Fibroblast of lung (primary cell): ENCODE measurements at regions not wholly inside any gene's neighbourhood (a gene's known extent, or its start where the extent isn't known, plus 50 kb on each side); places are given as distances from the start of the nearest gene placed in this dataset.

Experiments used
- EZH2 ChIP-seq: IDR thresholded peaks from 2 replicates; pipeline ENCODE4 v1.5.1; 2012; ENCODE audit warnings: low read length, control low read depth, mild to moderate bottlenecking; ENCODE audit errors: missing control alignments
- TF ChIP-seq, protein P1 (sequence below), 2 donors: IDR thresholded peaks in 1 of 2; conservative IDR thresholded peaks in 1 of 2; 1 replicate in 1 of 2; 2 replicates in 1 of 2; pipeline ENCODE4 v1.5.1; 2011 to 2012; ENCODE audit warnings: low read length in 2 of 2, control low read depth in 1 of 2, inconsistent platforms in 1 of 2, low read depth in 1 of 2, mild to moderate bottlenecking in 1 of 2

- TF ChIP-seq, protein P1, sequence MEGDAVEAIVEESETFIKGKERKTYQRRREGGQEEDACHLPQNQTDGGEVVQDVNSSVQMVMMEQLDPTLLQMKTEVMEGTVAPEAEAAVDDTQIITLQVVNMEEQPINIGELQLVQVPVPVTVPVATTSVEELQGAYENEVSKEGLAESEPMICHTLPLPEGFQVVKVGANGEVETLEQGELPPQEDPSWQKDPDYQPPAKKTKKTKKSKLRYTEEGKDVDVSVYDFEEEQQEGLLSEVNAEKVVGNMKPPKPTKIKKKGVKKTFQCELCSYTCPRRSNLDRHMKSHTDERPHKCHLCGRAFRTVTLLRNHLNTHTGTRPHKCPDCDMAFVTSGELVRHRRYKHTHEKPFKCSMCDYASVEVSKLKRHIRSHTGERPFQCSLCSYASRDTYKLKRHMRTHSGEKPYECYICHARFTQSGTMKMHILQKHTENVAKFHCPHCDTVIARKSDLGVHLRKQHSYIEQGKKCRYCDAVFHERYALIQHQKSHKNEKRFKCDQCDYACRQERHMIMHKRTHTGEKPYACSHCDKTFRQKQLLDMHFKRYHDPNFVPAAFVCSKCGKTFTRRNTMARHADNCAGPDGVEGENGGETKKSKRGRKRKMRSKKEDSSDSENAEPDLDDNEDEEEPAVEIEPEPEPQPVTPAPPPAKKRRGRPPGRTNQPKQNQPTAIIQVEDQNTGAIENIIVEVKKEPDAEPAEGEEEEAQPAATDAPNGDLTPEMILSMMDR (conservative IDR thresholded peaks at IDR 0.05 in 1 of 2, IDR thresholded peaks at IDR 0.05 in 1 of 2; ENCODE audit: low read depth in 1 of 2, low read length in 2 of 2) = no peak
- TF ChIP-seq EZH2 = no peak
Measured at GRCh38 chr5:107147589-107147988, 523.1 kb downstream of the EFNA5 start.
